Fibroblast of lung (primary cell): ENCODE measurements at regions not wholly inside any gene's neighbourhood (a gene's known extent, or its start where the extent isn't known, plus 50 kb on each side); places are given as distances from the start of the nearest gene placed in this dataset.

Experiments used
- DNase-seq, 2 donors: peaks; one replicate each; pipeline versions ENCODE4 v3.0.0 to v3.0.0-alpha.2; 2010; ENCODE audit warnings: low read depth in 2 of 2
- H2AFZ ChIP-seq: 2 replicates; pipeline ENCODE4 v1.5.1; 2012; ENCODE audit warnings: low read length, control low read depth, inconsistent platforms
- H3K27ac ChIP-seq: 2 replicates; pipeline ENCODE4 v1.5.1; 2011; ENCODE audit warnings: low read length, control low read depth; ENCODE audit not compliant: insufficient read depth
- H3K27me3 ChIP-seq: 2 replicates; pipeline ENCODE4 v1.5.1; 2011; ENCODE audit warnings: mild to moderate bottlenecking, low read length; ENCODE audit not compliant: control insufficient read depth, insufficient read depth
- H3K36me3 ChIP-seq: 2 replicates; pipeline ENCODE4 v1.5.1; 2011; ENCODE audit warnings: low read length; ENCODE audit not compliant: control insufficient read depth, insufficient read depth
- H3K4me1 ChIP-seq: 2 replicates; pipeline ENCODE4 v1.5.1; 2011; ENCODE audit warnings: low read length; ENCODE audit not compliant: control insufficient read depth, insufficient read depth; ENCODE audit errors: extremely low read depth
- H3K4me2 ChIP-seq: 2 replicates; pipeline ENCODE4 v1.5.1; 2011; ENCODE audit warnings: low read length, control low read depth; ENCODE audit not compliant: insufficient read depth; ENCODE audit errors: extremely low read depth
- H3K4me3 ChIP-seq, 4 experiments: fragments of 200-600 bp in 1 of 4; sonication (generic) in 1 of 4; replicated peaks in 1 of 4; 2 replicates each; pipeline ENCODE4 v1.5.1; 2011 to 2016; ENCODE audit warnings: low read length in 4 of 4, low read depth in 3 of 4, mild to moderate bottlenecking in 3 of 4, control low read depth in 2 of 4, inconsistent platforms in 1 of 4, mixed read lengths in 1 of 4; ENCODE audit not compliant: insufficient read depth in 1 of 4; ENCODE audit errors: control extremely low read depth in 1 of 4
- H3K79me2 ChIP-seq: 2 replicates; pipeline ENCODE4 v1.5.1; 2012; ENCODE audit warnings: mild to moderate bottlenecking, low read length, inconsistent platforms; ENCODE audit not compliant: control insufficient read depth, insufficient read depth
- H3K9ac ChIP-seq: 2 replicates; pipeline ENCODE4 v1.5.1; 2011; ENCODE audit warnings: mild to moderate bottlenecking, low read length, control low read depth; ENCODE audit not compliant: insufficient read depth
- H3K9me3 ChIP-seq: 2 replicates; pipeline ENCODE4 v1.5.1; 2012; ENCODE audit warnings: low read depth, low read length; ENCODE audit not compliant: control insufficient read depth, insufficient read depth
- H4K20me1 ChIP-seq: 2 replicates; pipeline ENCODE4 v1.5.1; 2011; ENCODE audit warnings: low read length; ENCODE audit not compliant: control insufficient read depth, insufficient read depth; ENCODE audit errors: extremely low read depth
- CTCF ChIP-seq, 2 donors: IDR thresholded peaks in 1 of 2; conservative IDR thresholded peaks in 1 of 2; 1 replicate in 1 of 2; 2 replicates in 1 of 2; pipeline ENCODE4 v1.5.1; 2011 to 2012; ENCODE audit warnings: low read length in 2 of 2, control low read depth in 1 of 2, inconsistent platforms in 1 of 2, low read depth in 1 of 2, mild to moderate bottlenecking in 1 of 2
- EZH2 ChIP-seq: IDR thresholded peaks from 2 replicates; pipeline ENCODE4 v1.5.1; 2012; ENCODE audit warnings: low read length, control low read depth, mild to moderate bottlenecking; ENCODE audit errors: missing control alignments

GRCh38 chr12:30072824-30073223, 289.1 kb upstream of the TMTC1 start:
- Histone ChIP-seq H3K9ac (no peak overlapping the region), H3K36me3 (no peaks in the 10 kb centered on the region), H3K4me2 (no peak overlapping the region), H3K4me1 (no peaks in the 10 kb centered on the region), H3K4me3 (no peak overlapping the region), H4K20me1 (no peaks in the 10 kb centered on the region), H3K27me3 (no peaks in the 10 kb centered on the region), H3K9me3 (no peaks in the 10 kb centered on the region), H2AFZ (no peak overlapping the region), H3K27ac (no peak overlapping the region), H3K79me2 (no peaks in the 10 kb centered on the region)
- no peak for TF ChIP-seq EZH2
- no peak for TF ChIP-seq CTCF (conservative IDR thresholded peaks at IDR 0.05 in 1 of 2, IDR thresholded peaks at IDR 0.05 in 1 of 2; ENCODE audit: low read depth in 1 of 2, low read length in 2 of 2)
- DNase-seq = no peak

- TF ChIP-seq EZH2 = no peak
- no peak for TF ChIP-seq CTCF (conservative IDR thresholded peaks at IDR 0.05 in 1 of 2, IDR thresholded peaks at IDR 0.05 in 1 of 2; ENCODE audit: low read depth in 1 of 2, low read length in 2 of 2)
- Histone ChIP-seq H3K27me3 (no peaks in the 10 kb centered on the region), H3K27ac (no peak overlapping the region), H3K4me3 (no peak overlapping the region), H2AFZ (no peak overlapping the region), H3K79me2 (no peaks in the 10 kb centered on the region), H3K9me3 (no peaks in the 10 kb centered on the region), H3K36me3 (no peaks in the 10 kb centered on the region), H3K4me2 (no peak overlapping the region), H4K20me1 (no peaks in the 10 kb centered on the region), H3K9ac (no peak overlapping the region), H3K4me1 (no peaks in the 10 kb centered on the region)
- DNase-seq = peak; percentile 7 to 49
Measured at GRCh38 chr12:30067146-30067545, 283.4 kb upstream of the TMTC1 start.

GRCh38 chr12:30064906-30065305, 281.2 kb upstream of the TMTC1 start:
- H3K79me2 ChIP-seq = no peaks in the 10 kb centered on the region
- no peaks in the 10 kb centered on the region for H3K36me3 ChIP-seq
- no peak for TF ChIP-seq EZH2
- no peak for TF ChIP-seq CTCF (conservative IDR thresholded peaks at IDR 0.05 in 1 of 2, IDR thresholded peaks at IDR 0.05 in 1 of 2; ENCODE audit: low read depth in 1 of 2, low read length in 2 of 2)
- DNase-seq = peak in 1 of 2 donors; percentile 1
- no peak overlapping the region for H3K4me2 ChIP-seq
- no peaks in the 10 kb centered on the region for H3K4me1 ChIP-seq
- no peak overlapping the region for H3K27ac ChIP-seq
- no peak overlapping the region for H3K9ac ChIP-seq
- H4K20me1 ChIP-seq = no peaks in the 10 kb centered on the region
- no peaks in the 10 kb centered on the region for H3K27me3 ChIP-seq
- H3K4me3 ChIP-seq = peak overlapping the region in 1 of 4 experiments; percentile 23
- no peaks in the 10 kb centered on the region for H3K9me3 ChIP-seq
- no peak overlapping the region for H2AFZ ChIP-seq
